DMS114 treated with DMSO at 0.1 percent for 48 hours (cell line): ENCODE measurements at regions not wholly inside any gene's neighbourhood (a gene's known extent, or its start where the extent isn't known, plus 50 kb on each side); places are given as distances from the start of the nearest gene placed in this dataset.

ENCODE experiments used
- DNase-seq: peaks from one replicate; lab custom pipeline; 2025; ENCODE audit not compliant: unreplicated experiment; lab: John Stamatoyannopoulos, UW

DNA sequence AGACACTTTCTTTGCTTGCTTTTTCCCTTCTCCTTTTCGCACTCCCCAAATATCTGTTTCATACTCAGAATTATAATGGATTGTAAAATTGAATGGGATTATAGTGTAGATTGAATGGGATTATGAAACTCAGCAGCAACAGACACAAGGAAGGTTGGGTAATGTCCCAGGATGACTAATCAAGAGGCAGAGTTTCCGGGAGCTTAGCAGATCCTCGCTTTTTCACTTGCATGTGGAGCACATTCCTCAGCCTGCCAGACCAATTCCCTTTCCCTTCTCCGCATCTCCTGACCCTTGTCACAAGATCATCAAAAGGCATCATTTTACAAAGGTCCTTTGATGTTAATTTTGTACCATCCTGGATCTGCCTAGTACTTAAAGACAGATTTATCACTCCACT lies 55.1 kb upstream of the SLC1A1 start:
- no peak for DNase-seq

DNA sequence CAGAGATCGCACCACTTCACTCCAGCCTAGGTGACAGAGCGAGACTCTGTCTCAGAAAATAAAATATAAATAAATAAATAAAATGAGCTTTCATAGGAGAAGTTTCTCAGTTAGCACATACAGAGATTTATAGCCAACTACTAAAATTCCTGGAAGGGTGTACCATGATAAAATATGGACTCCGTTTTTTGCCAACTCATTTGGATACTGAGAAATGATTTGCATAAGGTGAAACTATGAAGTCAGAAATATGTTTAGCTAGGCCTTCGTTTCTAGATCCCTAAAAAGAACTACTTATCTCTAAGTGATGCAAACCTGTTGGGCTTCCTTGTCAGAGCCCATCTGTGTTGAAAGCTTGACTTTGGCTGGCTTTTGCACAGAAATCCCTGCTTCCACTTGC lies 56.9 kb upstream of the SLC1A1 start:
- no peak for DNase-seq

DNA sequence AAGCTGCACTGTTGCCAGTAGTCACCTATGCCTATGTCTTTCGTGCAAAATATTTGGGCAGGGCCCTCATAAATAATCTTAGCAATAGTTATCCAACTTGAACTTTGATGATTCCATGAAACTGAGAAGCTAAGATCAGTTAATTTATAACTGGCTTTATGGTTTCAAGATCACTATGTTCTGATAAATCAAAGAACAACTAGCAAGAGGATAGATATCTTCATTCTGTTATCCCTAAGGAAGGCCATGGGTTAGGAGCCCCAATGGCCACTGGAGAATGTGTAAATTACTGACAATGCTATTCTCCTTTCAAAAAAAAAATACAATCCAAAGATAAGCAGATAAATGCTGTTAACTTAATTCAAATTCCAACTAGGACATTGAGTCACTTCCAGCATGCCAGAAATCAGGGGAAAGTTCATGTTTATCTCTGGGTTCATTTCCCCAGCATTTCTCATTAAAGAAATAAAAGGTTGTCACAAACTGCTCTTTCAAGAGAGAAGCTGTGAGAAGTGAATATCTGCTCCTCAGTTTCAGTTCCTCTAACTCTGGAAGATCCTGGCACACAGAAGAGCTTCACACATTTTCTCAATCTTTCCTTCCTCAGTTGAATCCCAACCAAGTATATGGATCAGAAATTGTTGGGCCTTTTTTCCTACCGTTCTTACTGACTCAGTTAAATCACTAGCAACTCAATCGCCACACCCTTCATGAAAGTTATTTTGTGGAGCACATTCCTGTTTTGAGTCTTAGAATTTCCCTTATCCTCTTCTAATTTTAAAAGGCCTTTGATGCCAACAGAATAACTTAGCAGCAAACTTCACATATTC lies 59.6 kb upstream of the SLC1A1 start:
- no peak for DNase-seq

DNA sequence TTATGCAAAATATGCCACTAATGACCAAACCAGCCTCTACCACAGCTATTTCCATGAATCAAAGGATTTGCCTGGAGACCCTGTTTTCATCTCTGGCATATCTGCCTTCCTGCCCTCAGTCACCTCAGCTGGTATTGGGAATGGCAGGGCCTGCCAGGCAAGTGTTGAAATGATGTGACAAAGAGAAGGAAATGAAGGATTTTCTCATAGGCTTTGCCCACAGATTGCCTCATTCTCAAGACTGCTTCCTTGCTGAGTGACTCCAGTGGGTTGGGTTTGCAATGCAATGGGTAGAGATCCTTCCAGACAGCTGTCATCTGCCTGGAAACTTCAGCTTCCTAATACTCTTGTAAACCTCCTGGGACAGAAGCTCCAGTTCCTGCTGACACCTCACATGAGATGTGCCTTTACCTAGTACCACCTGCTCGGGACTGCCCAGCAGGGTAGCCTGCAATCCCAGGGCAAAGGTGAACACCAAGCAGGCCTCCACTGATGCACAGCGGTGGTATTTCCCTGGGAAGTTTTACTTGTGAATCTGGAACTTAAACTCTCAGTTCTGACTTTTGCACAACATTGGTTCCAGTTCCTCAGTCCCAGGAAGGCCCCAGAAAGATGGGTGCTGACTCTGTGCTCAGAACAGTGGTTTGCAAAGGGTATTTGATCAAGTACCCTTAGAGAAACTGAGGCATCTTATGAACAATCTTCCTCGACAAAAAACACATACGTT lies 64.8 kb upstream of the SLC1A1 start:
- no peak for DNase-seq

GRCh38 chr9:4424891-4425290 lies 65.4 kb upstream of the SLC1A1 start:
- no peak for DNase-seq

DNA sequence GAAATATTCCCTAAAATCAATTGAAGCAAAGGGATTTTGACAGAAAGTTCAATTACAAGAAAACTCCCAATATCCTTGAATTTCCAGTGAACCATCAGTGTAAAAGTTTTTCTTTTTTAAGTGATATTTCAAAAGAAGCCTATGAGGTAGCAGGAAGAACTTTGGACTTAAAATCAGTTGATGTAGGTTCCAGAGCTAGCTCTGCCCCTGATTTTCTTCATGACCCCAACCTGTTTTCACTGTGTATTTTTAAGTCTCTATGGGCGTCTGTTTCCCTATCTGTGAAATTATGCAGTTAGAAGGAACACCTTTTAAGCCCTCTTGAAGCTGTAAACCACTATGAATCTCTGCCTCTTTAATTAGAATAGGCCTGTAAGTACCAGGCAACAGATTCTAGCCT lies 66.2 kb upstream of the SLC1A1 start:
- no peak for DNase-seq

DNA sequence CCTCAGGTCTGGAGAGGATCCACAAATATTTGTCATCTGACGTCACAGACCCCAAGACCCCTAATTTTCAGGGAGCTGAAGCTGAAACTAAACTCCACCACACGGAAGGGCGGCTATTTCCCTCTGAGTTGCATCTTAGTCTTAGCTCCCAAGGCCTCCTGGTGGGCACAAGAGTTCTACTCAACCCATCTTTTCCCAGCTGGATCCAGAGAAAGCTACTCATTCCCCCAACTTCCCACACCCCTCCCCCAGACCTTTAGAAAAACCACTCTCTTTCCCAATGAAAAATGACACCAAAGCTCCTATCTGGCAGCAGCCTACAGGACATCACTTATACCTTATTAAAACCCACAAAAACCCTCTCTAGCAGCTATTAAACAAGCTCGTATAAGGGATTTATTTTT lies 67.1 kb upstream of the SLC1A1 start:
- no peak for DNase-seq

DNA sequence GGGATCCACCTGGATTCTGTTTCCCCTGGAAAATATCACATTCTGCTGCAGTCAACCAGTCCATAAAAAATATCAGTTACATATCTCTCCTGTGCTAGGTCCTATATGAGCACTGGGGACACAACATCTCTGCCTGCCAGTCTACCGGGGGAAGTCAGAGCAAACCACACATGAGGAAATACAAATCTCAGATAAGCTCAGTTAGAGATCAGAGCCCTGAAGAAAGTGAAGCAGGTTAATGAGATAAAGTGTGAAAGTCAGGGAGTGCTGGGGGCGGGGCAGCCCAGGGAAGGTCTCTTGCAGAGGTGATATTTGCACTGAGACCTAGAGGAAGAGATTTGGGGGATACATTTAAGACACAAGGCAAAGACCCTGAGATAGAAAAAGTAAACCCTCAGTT lies 67.8 kb upstream of the SLC1A1 start:
- no peak for DNase-seq

GRCh38 chr9:4421847-4422246 lies 68.4 kb upstream of the SLC1A1 start:
- DNase-seq, result no peak

- DNase-seq, result no peak
Measured at GRCh38 chr9:4420351-4420750, 69.9 kb upstream of the SLC1A1 start.

DNA sequence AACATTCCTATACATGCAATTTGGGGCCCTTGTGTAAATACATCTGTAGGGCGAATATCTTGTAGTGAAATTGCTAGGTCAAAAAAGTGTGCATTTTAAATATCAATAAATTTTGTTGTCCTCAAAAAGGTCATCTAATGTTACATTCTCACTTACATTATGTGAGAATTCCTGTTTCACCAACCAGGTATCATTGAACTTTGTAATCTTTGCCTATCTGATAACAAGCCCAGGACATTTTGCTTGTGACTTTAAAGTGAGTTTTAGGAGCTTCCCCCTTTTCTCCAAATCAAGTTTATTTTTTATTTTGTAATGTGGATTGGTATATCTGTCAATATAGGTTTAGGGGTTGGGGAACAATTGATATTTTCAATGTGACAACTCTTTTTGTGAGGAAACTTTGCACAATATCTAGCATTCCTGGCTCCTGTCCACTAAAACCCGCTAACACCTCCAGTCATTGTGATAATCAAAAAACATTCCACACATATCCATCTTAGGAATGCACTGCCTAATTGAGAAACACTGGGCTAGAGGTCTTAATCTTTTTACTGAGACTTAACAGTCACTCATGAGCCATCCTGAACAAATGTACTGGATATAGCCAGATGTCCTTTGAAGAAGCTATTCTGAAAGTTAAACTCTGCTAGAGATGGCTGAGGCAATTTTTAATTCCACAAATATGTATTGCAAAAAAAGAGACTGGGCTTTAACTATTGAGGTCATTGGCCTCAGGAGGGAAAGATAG lies 72.5 kb upstream of the SLC1A1 start:
- DNase-seq, result no peak

DNA sequence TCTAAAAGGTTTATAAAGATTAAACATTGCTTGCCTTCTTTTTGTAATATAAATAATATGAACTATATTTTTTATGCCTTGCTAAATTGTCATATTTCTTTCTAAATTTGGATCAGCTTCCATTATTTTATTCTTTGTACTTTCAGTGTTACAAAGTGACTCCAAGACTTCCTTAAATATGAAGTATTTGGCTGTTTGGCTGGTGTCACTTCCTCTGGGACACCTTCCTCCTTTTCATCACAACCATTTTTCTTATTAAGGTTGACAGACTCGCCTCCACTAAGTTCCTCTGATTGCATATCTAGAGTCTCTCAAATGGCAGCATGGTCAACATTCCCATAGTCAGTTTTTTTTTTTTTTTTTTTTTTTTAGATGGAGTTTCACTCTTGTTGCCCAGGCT lies 73.8 kb upstream of the SLC1A1 start:
- no peak for DNase-seq

DNA sequence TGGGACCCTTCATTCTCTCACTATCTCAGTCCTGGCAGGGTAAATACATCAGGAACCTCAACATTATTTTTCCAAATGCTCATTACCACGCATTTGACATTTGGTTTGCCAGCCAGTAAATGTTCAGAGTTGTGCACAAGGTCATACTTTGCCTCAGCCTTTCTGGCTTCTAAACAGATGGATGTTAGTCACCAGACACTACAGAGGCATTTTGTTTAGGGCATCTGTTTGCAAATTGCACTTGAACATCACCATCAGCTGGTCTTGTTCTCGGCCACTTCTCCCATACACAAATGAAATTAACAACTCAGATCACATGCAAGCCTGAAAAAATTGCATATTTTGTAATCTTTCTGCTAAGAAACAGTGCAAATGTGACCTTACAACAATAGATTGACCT lies 75.0 kb upstream of the SLC1A1 start:
- DNase-seq, result no peak

- no peak for DNase-seq
Measured at GRCh38 chr9:4413856-4414255, 76.4 kb upstream of the SLC1A1 start.

DNA sequence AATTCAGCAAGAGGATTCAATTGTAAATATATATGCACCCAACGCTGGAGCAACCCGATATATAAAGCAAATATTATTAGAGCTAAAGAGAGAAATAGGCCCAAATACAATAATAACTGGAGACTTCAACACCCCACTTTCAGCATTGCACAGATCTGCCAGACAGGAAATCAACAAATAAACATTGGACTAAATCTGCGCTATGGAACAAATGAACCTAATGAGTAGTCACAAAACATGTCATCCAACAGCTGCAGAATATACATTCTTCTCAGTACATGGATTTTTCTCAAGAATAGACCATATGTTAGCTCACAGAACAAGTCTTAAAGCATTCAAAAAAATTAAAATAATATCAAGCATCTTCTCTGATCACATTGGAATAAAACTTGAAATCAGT lies 86.1 kb upstream of the SLC1A1 start:
- DNase-seq, result no peak

- DNase-seq, result no peak
Measured at GRCh38 chr9:4402501-4402900, 87.8 kb upstream of the SLC1A1 start.

DNA sequence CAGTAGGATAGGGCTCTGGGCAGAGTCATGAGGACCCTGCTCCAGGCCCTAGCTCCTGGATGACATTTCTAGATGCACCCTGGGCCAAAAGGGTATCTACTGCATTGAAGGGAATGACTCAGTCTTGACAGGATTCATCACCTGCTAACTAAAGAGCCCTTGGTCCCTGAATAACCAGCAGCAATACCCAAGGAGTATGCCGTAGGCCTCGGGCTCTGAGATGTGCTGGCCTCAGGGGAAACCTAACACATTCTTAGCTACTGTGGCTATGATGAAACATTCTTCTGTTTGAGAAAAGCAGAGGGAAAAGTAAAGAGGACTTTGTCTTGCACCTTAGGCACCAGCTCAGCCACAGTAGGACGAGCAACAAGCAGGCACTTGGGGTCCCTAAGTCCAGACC lies 89.5 kb upstream of the SLC1A1 start:
- no peak for DNase-seq

- no peak for DNase-seq
Measured at GRCh38 chr9:4397917-4398316, 92.4 kb upstream of the SLC1A1 start.

DNA sequence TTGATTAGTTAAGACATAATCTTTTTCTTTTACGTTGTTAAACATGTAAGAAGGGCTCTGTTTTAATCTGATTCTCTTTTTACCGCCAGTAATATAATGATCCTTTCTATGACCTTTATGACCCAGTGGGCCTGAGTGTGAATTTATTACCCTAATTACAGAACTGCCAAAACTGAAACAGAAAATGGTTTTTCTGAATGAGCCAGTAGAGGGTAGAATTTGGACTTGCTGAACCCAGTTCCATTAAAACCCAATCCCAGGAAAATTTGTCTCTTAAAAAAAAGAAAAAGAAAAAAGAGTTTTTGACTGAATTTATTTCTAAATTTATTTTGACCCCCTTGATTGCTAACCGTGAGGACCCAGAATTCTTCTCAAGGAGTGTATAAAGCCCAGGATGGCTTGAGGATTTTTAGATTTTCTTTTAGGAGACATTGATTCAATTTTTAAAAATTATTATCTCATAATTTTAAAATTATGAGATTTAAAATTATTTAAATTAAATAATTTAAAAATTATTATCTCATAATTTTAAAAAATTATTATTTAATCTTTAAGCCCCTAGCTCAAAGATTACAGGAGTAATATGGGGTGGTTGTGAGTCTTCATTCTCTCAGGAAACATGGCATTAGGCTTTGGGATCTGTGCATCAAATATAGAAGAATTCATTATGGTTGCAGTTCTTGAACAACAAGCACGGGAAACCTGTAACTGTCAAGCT lies 94.1 kb upstream of the GLIS3 start:
- no peak for DNase-seq

- DNase-seq, result no peak
Measured at GRCh38 chr9:4389755-4390154, 89.9 kb upstream of the GLIS3 start.

DNA sequence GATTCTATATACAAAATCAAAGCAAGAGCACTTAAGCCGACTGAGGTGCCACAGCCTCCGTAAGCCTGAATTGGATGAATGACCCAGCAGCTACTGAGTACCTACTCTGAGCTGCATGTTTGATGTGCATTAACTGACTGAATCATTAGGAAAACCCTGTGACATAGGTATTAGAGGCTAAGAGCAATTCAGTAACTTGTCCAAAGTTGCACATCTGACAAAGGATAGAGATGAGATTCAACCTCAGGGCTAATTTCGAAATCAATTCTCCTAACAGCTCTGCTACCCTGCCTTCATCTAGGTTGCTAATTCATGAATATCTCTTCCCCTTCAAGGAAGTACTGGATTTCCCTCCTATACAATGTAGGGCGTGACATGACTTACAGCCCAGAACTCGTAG lies 89.1 kb upstream of the GLIS3 start:
- DNase-seq, result no peak
